Kidney (tissue), 13 donors: ENCODE measurements at regions not wholly inside any gene's neighbourhood (a gene's known extent, or its start where the extent isn't known, plus 50 kb on each side); places are given as distances from the start of the nearest gene placed in this dataset.

ENCODE experiments used
- DNase-seq, 5 donors: peaks; one replicate each; pipeline ENCODE4 v3.0.0-alpha.2; 2013 to 2020
- FAIRE-seq: peaks from 2 replicates; lab custom pipeline; 2012; peaks lifted over from hg19 to GRCh38; lab: Jason Lieb, UNC
- H3K27ac ChIP-seq, 2 donors: one replicate each; pipeline ENCODE4 v1.7.0; 2013; ENCODE audit warnings: low read depth in 2 of 2, low read length in 2 of 2, inconsistent platforms in 1 of 2
- H3K27me3 ChIP-seq: one replicate; pipeline ENCODE4 v1.7.1; 2013; ENCODE audit warnings: low read length, inconsistent platforms; ENCODE audit not compliant: control insufficient read depth, insufficient read depth
- H3K36me3 ChIP-seq, 3 donors: one replicate each; pipeline versions ENCODE4 v1.7.0 to v1.7.1; 2013; ENCODE audit warnings: low read length in 3 of 3, control low read depth in 1 of 3, inconsistent platforms in 1 of 3; ENCODE audit not compliant: insufficient read depth in 3 of 3, control insufficient read depth in 2 of 3
- H3K4me1 ChIP-seq, 3 donors: one replicate each; pipeline versions ENCODE4 v1.7.0 to v1.7.1; 2013; ENCODE audit warnings: low read length in 3 of 3, inconsistent platforms in 1 of 3, low read depth in 1 of 3; ENCODE audit not compliant: control insufficient read depth in 2 of 3, insufficient read depth in 2 of 3
- H3K4me3 ChIP-seq, 3 donors: one replicate each; pipeline versions ENCODE4 v1.7.0 to v1.8.1; 2013; ENCODE audit warnings: low read length in 3 of 3, control low read depth in 1 of 3, inconsistent platforms in 1 of 3
- H3K9ac ChIP-seq, 3 donors: one replicate each; pipeline versions ENCODE4 v1.7.0 to v1.7.1; 2013; ENCODE audit warnings: low read length in 3 of 3, control low read depth in 1 of 3, inconsistent platforms in 1 of 3
- H3K9me3 ChIP-seq, 3 donors: one replicate each; pipeline versions ENCODE4 v1.7.0 to v1.7.1; 2013; ENCODE audit warnings: low read length in 3 of 3, control low read depth in 1 of 3, inconsistent platforms in 1 of 3; ENCODE audit not compliant: control insufficient read depth in 2 of 3, insufficient read depth in 1 of 3
- CTCF ChIP-seq: IDR thresholded peaks from 3 replicates; pipeline ENCODE4 v1.5.1; 2012; ENCODE audit warnings: mild to moderate bottlenecking, moderate library complexity, borderline replicate concordance; ENCODE audit not compliant: insufficient read depth; ENCODE audit errors: extremely low read depth
- intact Hi-C: fragments of 100-400 bp; cut with DNase I; formaldehyde crosslinking; loops from one replicate; pipeline ENCODE4 v1.11.1; 2022
- donor health status: control.
- donor health status: control.
- donor health status: control.
- donor health status: control.
- donor health status: control.
- donor health status: DM: yes; HTN: yes; CAD: no.
- donor health status: Normal renal cell carcinoma (clear cell type).

DNA sequence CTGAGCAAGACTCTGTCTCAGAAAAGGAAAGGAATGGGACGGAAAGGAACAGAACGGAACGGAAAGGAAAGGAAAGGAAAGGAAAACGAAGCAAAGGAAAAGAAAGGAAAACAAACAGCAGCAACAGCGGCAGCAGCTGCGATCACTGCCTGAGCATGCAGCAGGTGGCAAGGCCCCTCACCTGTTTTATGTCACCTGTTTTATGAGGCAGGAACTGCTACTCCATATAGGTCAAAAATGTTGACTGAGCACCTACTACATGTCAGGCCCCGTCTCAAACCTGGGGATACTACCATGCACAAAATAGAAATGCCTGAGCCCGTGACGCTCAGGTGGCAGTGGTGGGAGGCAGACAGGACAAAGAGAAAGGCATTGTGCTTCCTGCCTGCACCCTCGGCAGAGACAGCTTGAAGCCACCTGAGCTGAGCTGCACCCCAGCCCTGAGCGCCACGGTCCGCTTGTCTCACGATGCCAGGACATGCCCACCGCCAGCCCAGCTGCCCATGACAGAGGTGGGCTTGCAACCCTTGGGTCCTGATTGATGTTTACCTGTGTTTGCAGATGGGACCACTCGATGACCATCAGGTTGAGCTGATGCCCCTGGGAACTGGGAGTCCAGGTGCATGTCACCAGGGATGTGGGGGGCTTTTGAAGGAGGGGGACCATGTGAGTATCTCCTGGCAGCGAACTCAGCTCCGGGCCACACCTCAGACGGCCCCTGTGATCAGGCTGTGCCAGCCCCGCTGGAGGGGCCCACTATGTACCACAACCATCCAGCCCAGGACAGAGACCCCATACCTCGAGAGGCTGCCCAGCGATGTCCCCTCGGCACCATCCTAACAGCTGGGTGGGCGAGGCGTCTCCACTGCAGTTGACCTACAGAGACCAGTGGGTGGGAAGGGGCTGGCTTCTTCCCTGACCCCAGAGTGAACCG lies 77.4 kb downstream of the RMI2 start:
- intact Hi-C loops: loop anchor here (10.0 kb wide), 1 partner anchor 92 kb away; no protein-coding TSS in a partner anchor

DNA sequence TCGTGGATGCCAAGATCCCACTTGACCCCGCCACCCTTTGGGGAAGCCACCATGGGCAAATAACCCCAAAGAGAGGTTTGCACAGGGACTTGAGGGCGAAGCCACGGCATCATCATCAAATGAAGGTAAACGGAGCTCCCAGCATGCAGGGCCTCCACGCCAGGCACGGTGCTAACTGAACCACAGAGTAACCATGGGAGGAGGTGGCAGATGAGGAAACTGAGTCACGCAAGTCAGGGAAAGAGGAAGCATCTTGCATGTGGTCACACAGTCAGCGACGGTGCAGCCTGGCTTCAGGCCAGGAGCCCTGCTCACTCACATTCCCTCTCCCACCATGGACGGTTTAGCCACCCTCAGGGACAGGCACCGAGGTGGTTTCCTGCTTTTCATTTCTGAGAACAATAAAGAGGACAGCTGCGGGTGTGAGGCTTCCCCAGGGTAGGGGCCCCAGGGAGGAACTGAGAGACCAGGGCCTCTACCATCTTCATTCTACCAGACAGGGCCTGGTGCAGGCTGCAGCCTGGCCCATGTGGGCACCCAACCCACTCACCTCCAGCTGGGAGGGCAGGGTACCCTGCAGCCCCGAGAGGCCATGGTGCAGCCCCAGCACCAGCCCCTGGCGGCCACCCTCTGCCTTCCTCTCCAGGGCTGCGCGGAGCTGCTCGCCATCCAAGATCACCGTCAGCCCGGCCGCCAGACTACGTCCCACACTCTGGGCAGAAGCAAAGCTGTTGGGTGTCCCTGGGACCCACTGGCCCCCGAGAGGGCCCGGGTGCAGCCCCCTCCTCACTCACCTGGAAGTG lies 78.3 kb downstream of the RMI2 start:
- Histone ChIP-seq H3K27me3 (no peaks in the 10 kb centered on the region), H3K4me1 (no peaks in the 10 kb centered on the region), H3K9ac (no peak overlapping the region), H3K9me3 (no peaks in the 10 kb centered on the region), H3K4me3 (no peak overlapping the region), H3K27ac (no peak overlapping the region), H3K36me3 (no peaks in the 10 kb centered on the region)
- intact Hi-C loops: loop anchor here (10.0 kb wide), 1 partner anchor 91 kb away; no protein-coding TSS in a partner anchor
- no peak for TF ChIP-seq CTCF
- DNase-seq (no peak), FAIRE-seq (no peak)

More for the DNA sequence above, 77.4 kb downstream of the RMI2 start:
- no peak for TF ChIP-seq CTCF
- Histone ChIP-seq H3K4me1 (no peaks in the 10 kb centered on the region), H3K36me3 (no peaks in the 10 kb centered on the region), H3K27ac (no peak overlapping the region), H3K9me3 (no peaks in the 10 kb centered on the region), H3K9ac (no peak overlapping the region), H3K4me3 (no peak overlapping the region), H3K27me3 (no peaks in the 10 kb centered on the region)
- FAIRE-seq: no peak
- peak in 1 of 5 donors; percentile 61 for DNase-seq

- FAIRE-seq (no peak), DNase-seq (no peak)
- H3K9me3 ChIP-seq: no peaks in the 10 kb centered on the region
- H3K4me3 ChIP-seq: no peak overlapping the region
- no peak overlapping the region for H3K27ac ChIP-seq
- no peaks in the 10 kb centered on the region for H3K36me3 ChIP-seq
- no peak overlapping the region for H3K9ac ChIP-seq
- no peak for TF ChIP-seq CTCF
- intact Hi-C loops: loop anchor here (10.0 kb wide), 1 partner anchor 91 kb away; no protein-coding TSS in a partner anchor
- no peaks in the 10 kb centered on the region for H3K27me3 ChIP-seq
- no peaks in the 10 kb centered on the region for H3K4me1 ChIP-seq
Measured at GRCh38 chr16:11424118-11424460, 78.8 kb downstream of the RMI2 start.
